ENCODE measurements at regions not wholly inside any gene's neighbourhood (a gene's known extent, or its start where the extent isn't known, plus 50 kb on each side); places are given as distances from the start of the nearest gene placed in this dataset.
A peak's percentile ranks its signal among the peaks of the same experiment; 100 is the strongest.

- Histone ChIP-seq H4K20me1 (ENCODE audit: insufficient read depth, low read length) (no peaks in the 10 kb centered on the region), H2BK20ac (ENCODE audit: low read depth, low read length) (no peak overlapping the region), H3K9me1 (ENCODE audit: insufficient read depth, low read length) (peaks cover 4% of the 10 kb centered on the region), H3K23ac (ENCODE audit: low read depth, low read length) (no peak overlapping the region), H3K36me3 (ENCODE audit: control insufficient read depth, insufficient read depth, low read length) (no peaks in the 10 kb centered on the region), H3K27me3 (ENCODE audit: control insufficient read depth, insufficient read depth, low read length) (no peaks in the 10 kb centered on the region), H2BK120ac (ENCODE audit: low read depth, low read length) (no peak overlapping the region), H3K4me1 (ENCODE audit: control insufficient read depth, insufficient read depth, low read length) (peaks cover 10% of the 10 kb centered on the region), H3K9me3 (ENCODE audit: control insufficient read depth, insufficient read depth, low read length) (no peaks in the 10 kb centered on the region), H3K14ac (replicated peaks; ENCODE audit: low read depth, low read length) (no peak overlapping the region), H3K4ac (ENCODE audit: low read depth, low read length) (no peak overlapping the region), H3K27ac (ENCODE audit: insufficient read depth, low read length) (no peak overlapping the region), H4K8ac (ENCODE audit: low read depth in 2 of 2, low read length in 2 of 2) (no peak overlapping the region), H4K91ac (ENCODE audit: insufficient read depth, low read depth, low read length) (no peak overlapping the region), H2AK9ac (replicated peaks; ENCODE audit: low read depth, low read length, poor library complexity) (no peak overlapping the region), H3K4me3 (ENCODE audit: insufficient read depth, low read depth, low read length) (no peak overlapping the region), H4K5ac (ENCODE audit: low read depth, low read length) (no peak overlapping the region), H2AK5ac (ENCODE audit: low read depth, low read length) (no peak overlapping the region), H3K18ac (ENCODE audit: low read depth, low read length) (peak overlapping the region; percentile 52; the same call in 1 of the 2 replicates), H2BK15ac (ENCODE audit: low read depth, low read length) (no peak overlapping the region), H3K56ac (ENCODE audit: extremely low read depth, insufficient read depth, low read length) (no peak overlapping the region), H3K79me1 (ENCODE audit: low read depth in 1 of 2, low read length in 2 of 2) (no peaks in the 10 kb centered on the region), H2AFZ (replicated peaks; ENCODE audit: low read length, poor library complexity) (no peak overlapping the region), H2BK5ac (ENCODE audit: low read depth, low read length, poor library complexity, severe bottlenecking) (no peak overlapping the region), H3K4me2 (ENCODE audit: low read depth, low read length) (no peak overlapping the region), H3K9ac (ENCODE audit: low read depth, low read length) (no peak overlapping the region)
- dilution Hi-C loops (cut with HindIII; ENCODE audit: low sequenced_read_pairs, unreplicated experiment) (no loop called here), intact Hi-C loops (cut with micrococcal nuclease) (no loop called here), in situ Hi-C loops (cut with MboI; ENCODE audit: low sequenced_read_pairs) (loop anchor here (25.0 kb wide), 1 partner anchor 1016 kb away; the partner anchor contains the start of gene IGFBP3)
- WGBS, 2 experiments (ENCODE audit: extremely low coverage in 2 of 2, insufficient read length in 1 of 2): 50% methylated on average over 1 of the region's 4 CpGs; no CpG with 5 or more reads in 1 of the 2 experiments
- ATAC-seq (ENCODE audit: low read depth) (no peak), DNase-seq (no peak)
- CTCF ChIA-PET: interaction anchor here (1.8 kb wide), 1 partner anchor 1006 kb away, joined by 5 read pairs; no protein-coding TSS in a partner anchor
- POLR2A ChIA-PET (ENCODE audit: unreplicated experiment): no interaction called here
- TF ChIP-seq POLR2A (IDR thresholded peaks at IDR 0.05; ENCODE audit: low read depth, low read length) (no peak), RAD21 (IDR thresholded peaks at IDR 0.05; ENCODE audit: low read length) (no peak), USF2 (IDR thresholded peaks at IDR 0.05; ENCODE audit: low read depth, low read length) (no peak), CEBPB (IDR thresholded peaks at IDR 0.05; ENCODE audit: low read depth, low read length) (no peak), NFE2L2 (IDR thresholded peaks at IDR 0.05; ENCODE audit: low read depth, low read length) (no peak), SMC3 (IDR thresholded peaks at IDR 0.05; ENCODE audit: low read depth, low read length) (no peak), CTCF (conservative IDR thresholded peaks at IDR 0.05; ENCODE audit: low read depth, low read length) (no peak), BHLHE40 (IDR thresholded peaks at IDR 0.05; ENCODE audit: low read depth, low read length) (no peak), MAFK (IDR thresholded peaks at IDR 0.05; ENCODE audit: low read depth, low read length) (no peak), MAZ (IDR thresholded peaks at IDR 0.05; ENCODE audit: borderline replicate concordance, low read depth, low read length) (no peak), RCOR1 (IDR thresholded peaks at IDR 0.05; ENCODE audit: insufficient replicate concordance, low read length) (no peak), CHD1 (IDR thresholded peaks at IDR 0.05; ENCODE audit: low read depth, low read length) (no peak), MXI1 (IDR thresholded peaks at IDR 0.05; ENCODE audit: borderline replicate concordance, low read depth, low read length) (no peak), ELK1 (IDR thresholded peaks at IDR 0.05; ENCODE audit: borderline replicate concordance, low read depth, low read length) (no peak), FOS (IDR thresholded peaks at IDR 0.05; ENCODE audit: low read depth, low read length) (no peak), RFX5 (IDR thresholded peaks at IDR 0.05; ENCODE audit: low read depth, low read length) (no peak)
- BruUV-seq (replicated peaks): no TSS peak
These were observed 653.2 kb downstream of the TNS3 start for GRCh38 chr7:46928719-46929118.

Measured in IMR-90 (cell line).